ENCODE measurements at regions not wholly inside any gene's neighbourhood (a gene's known extent, or its start where the extent isn't known, plus 50 kb on each side); places are given as distances from the start of the nearest gene placed in this dataset.
"Not testable (repeated sequence)": the region's sequence is repeated elsewhere in the genome, so short reads cannot be mapped to it uniquely, and the experiment has no call there.

- DNase-seq (ENCODE audit: extremely low read depth, low read depth), result no peak
Measured at GRCh38 chr4:79850626-79851025, 222.4 kb downstream of the ANTXR2 start.

GRCh38 chr4:79848329-79848728 is 224.7 kb downstream of the ANTXR2 start:
- DNase-seq (ENCODE audit: extremely low read depth, low read depth), result no peak

- no peak for DNase-seq (ENCODE audit: extremely low read depth, low read depth)
Measured at GRCh38 chr4:79847411-79847810, 225.6 kb downstream of the ANTXR2 start.

GRCh38 chr4:79842162-79842561 is 230.9 kb downstream of the ANTXR2 start:
- no peak for DNase-seq (ENCODE audit: extremely low read depth, low read depth)

- DNase-seq (ENCODE audit: extremely low read depth, low read depth), result no peak
Measured at GRCh38 chr4:79833857-79834256, 239.2 kb downstream of the ANTXR2 start.

- no peak for DNase-seq (ENCODE audit: extremely low read depth, low read depth)
Measured at GRCh38 chr4:79831701-79832514, 241.1 kb downstream of the ANTXR2 start.

- no peak for DNase-seq (ENCODE audit: extremely low read depth, low read depth)
Measured at GRCh38 chr4:79831119-79831528, 241.9 kb downstream of the ANTXR2 start.

- DNase-seq (ENCODE audit: extremely low read depth, low read depth), result no peak
Measured at GRCh38 chr4:79827283-79827682, 245.7 kb downstream of the ANTXR2 start.

- no peak for DNase-seq (ENCODE audit: extremely low read depth, low read depth)
Measured at GRCh38 chr4:79823148-79823763, 249.8 kb downstream of the ANTXR2 start.

GRCh38 chr4:79820427-79820826 is 252.6 kb downstream of the ANTXR2 start:
- no peak for DNase-seq (ENCODE audit: extremely low read depth, low read depth)

- not testable (repeated sequence) for DNase-seq (ENCODE audit: extremely low read depth, low read depth)
Measured at GRCh38 chr4:79807933-79808332, 265.1 kb downstream of the ANTXR2 start.

- no peak for DNase-seq (ENCODE audit: extremely low read depth, low read depth)
Measured at GRCh38 chr4:79798047-79798446, 275.0 kb downstream of the ANTXR2 start.

GRCh38 chr4:79796948-79797347 is 276.1 kb downstream of the ANTXR2 start:
- no peak for DNase-seq (ENCODE audit: extremely low read depth, low read depth)

- no peak for DNase-seq (ENCODE audit: extremely low read depth, low read depth)
Measured at GRCh38 chr4:79788884-79789283, 284.1 kb downstream of the ANTXR2 start.

GRCh38 chr4:79780129-79780528 is 292.9 kb downstream of the ANTXR2 start:
- DNase-seq (ENCODE audit: extremely low read depth, low read depth), result no peak

GRCh38 chr4:79772510-79772909 is 300.5 kb downstream of the ANTXR2 start:
- DNase-seq (ENCODE audit: extremely low read depth, low read depth), result no peak

- DNase-seq (ENCODE audit: extremely low read depth, low read depth), result no peak
Measured at GRCh38 chr4:79764120-79764519, 308.9 kb downstream of the ANTXR2 start.

GRCh38 chr4:79763486-79764075 is 309.4 kb downstream of the ANTXR2 start:
- DNase-seq (ENCODE audit: extremely low read depth, low read depth), result no peak

GRCh38 chr4:79759793-79760192 is 313.2 kb downstream of the ANTXR2 start:
- no peak for DNase-seq (ENCODE audit: extremely low read depth, low read depth)

GRCh38 chr4:79757600-79757999 is 315.4 kb downstream of the ANTXR2 start:
- DNase-seq (ENCODE audit: extremely low read depth, low read depth), result no peak

- DNase-seq (ENCODE audit: extremely low read depth, low read depth), result no peak
Measured at GRCh38 chr4:79756140-79756895, 316.7 kb downstream of the ANTXR2 start.
